HCT116 (cell line): ENCODE measurements at regions not wholly inside any gene's neighbourhood (a gene's known extent, or its start where the extent isn't known, plus 50 kb on each side); places are given as distances from the start of the nearest gene placed in this dataset.
A peak's percentile ranks its signal among the peaks of the same experiment; 100 is the strongest.

Experiments
- ATAC-seq: fragments of 200-7000 bp; cut with Tn5 transposase; 2 replicates; pipeline ENCODE4 v1.9.1; 2020; ENCODE audit warnings: mild to moderate bottlenecking, moderate library complexity
- BruUV-seq: library from RNA; stranded (reverse); fragments of 400-500 nt; replicated peaks from 2 replicates; lab custom pipeline; 2021; lab: Mats Ljungman, UMichigan
- CTCF ChIA-PET: fragments of 300-600 bp; sonication (Branson Sonifier 250); formaldehyde crosslinking; loops from one replicate; lab custom pipeline; 2021; ENCODE audit warnings: antibody characterized with exemption; lab: Charles Lee
- POLR2A ChIA-PET: fragments of 300-600, 350-600 bp; sonication (Branson Sonifier 250); formaldehyde crosslinking; loops from one replicate; lab custom pipeline; 2021; ENCODE audit warnings: antibody characterized with exemption; lab: Charles Lee
- RAD21 ChIA-PET, 2 experiments: fragments of 300-600 bp; sonication (Branson Sonifier 250); formaldehyde crosslinking; loops; one replicate each; lab custom pipeline; 2023; ENCODE audit warnings: low total read pairs in 2 of 2; ENCODE audit not compliant: uncharacterized antibody in 2 of 2, unreplicated experiment in 2 of 2, low non-redundant PET in 1 of 2; lab: Charles Lee
- DNase-seq: peaks from one replicate; pipeline ENCODE4 v3.0.0-alpha.2; 2010; ENCODE audit warnings: low read depth, low spot score
- H2AFZ ChIP-seq: fragments of 200-600 bp; shearing (Covaris generic), sonication (generic); 2 replicates; pipeline ENCODE4 v1.6.1; 2017; ENCODE audit warnings: low read depth, mixed run types, mixed read lengths, antibody characterized with exemption, low read length; ENCODE audit not compliant: poor library complexity, severe bottlenecking
- H3K27ac ChIP-seq: 2 replicates; pipeline ENCODE4 v1.5.1; 2012; ENCODE audit warnings: low read depth, low read length
- H3K27me3 ChIP-seq: fragments of 200-600 bp; sonication (generic); 2 replicates; pipeline ENCODE4 v1.6.1; 2016; ENCODE audit warnings: mixed run types, low read length, mixed read lengths; ENCODE audit not compliant: insufficient read depth
- H3K36me3 ChIP-seq, 2 experiments: fragments of 200-500 bp in 1 of 2; fragments of 200-600 bp in 1 of 2; sonication (Bioruptor generic) in 1 of 2; sonication (generic) in 1 of 2; 2 replicates each; pipeline versions ENCODE4 v1.5.1 to v1.6.1; 2014 to 2016; ENCODE audit warnings: low read length in 2 of 2, inconsistent platforms in 1 of 2, mixed read lengths in 1 of 2, mixed run types in 1 of 2; ENCODE audit not compliant: insufficient read depth in 2 of 2, control insufficient read depth in 1 of 2
- H3K4me1 ChIP-seq, 2 experiments: fragments of 200-600 bp in 1 of 2; sonication (generic) in 1 of 2; 2 replicates each; pipeline versions ENCODE4 v1.5.1 to v1.6.1; 2012 to 2017; ENCODE audit warnings: low read length in 2 of 2, inconsistent platforms in 1 of 2, mild to moderate bottlenecking in 1 of 2, mixed read lengths in 1 of 2, mixed run types in 1 of 2, moderate library complexity in 1 of 2; ENCODE audit not compliant: insufficient read depth in 2 of 2, control insufficient read depth in 1 of 2
- H3K4me2 ChIP-seq: fragments of 200-600 bp; sonication (generic); 2 replicates; pipeline ENCODE4 v1.6.1; 2017; ENCODE audit warnings: mixed run types, low read length, mixed read lengths
- H3K4me3 ChIP-seq, 2 experiments: fragments of 200-600 bp in 1 of 2; sonication (generic) in 1 of 2; replicated peaks in 1 of 2; 2 replicates each; pipeline ENCODE4 v1.5.1; 2011 to 2016; ENCODE audit warnings: low read length in 2 of 2, control low read depth in 1 of 2, low read depth in 1 of 2, mild to moderate bottlenecking in 1 of 2, mixed read lengths in 1 of 2, mixed run types in 1 of 2
- H3K79me2 ChIP-seq: fragments of 200-600 bp; sonication (generic); 2 replicates; pipeline ENCODE4 v1.6.1; 2017; ENCODE audit warnings: mild to moderate bottlenecking, mixed run types, low read length, moderate library complexity, mixed read lengths; ENCODE audit not compliant: insufficient read depth
- H3K9ac ChIP-seq: fragments of 200-600 bp; sonication (generic); 2 replicates; pipeline ENCODE4 v1.6.1; 2016; ENCODE audit warnings: low read length, mixed read lengths
- H3K9me2 ChIP-seq: fragments of 200-600 bp; sonication (generic), shearing (Covaris generic); 2 replicates; pipeline ENCODE4 v1.6.1; 2017; ENCODE audit warnings: mixed run types, mild to moderate bottlenecking, moderate library complexity; ENCODE audit not compliant: insufficient read depth
- H3K9me3 ChIP-seq, 2 experiments: fragments of 200-500 bp in 1 of 2; fragments of 200-600 bp in 1 of 2; sonication (Bioruptor generic) in 1 of 2; sonication (generic) in 1 of 2; 2 replicates each; pipeline ENCODE4 v1.6.1; 2014 to 2017; ENCODE audit warnings: low read length in 2 of 2, mixed read lengths in 2 of 2, inconsistent platforms in 1 of 2, low read depth in 1 of 2, mild to moderate bottlenecking in 1 of 2, mixed run types in 1 of 2, moderate library complexity in 1 of 2; ENCODE audit not compliant: control insufficient read depth in 1 of 2, insufficient read depth in 1 of 2
- H4K20me1 ChIP-seq: fragments of 200-600 bp; sonication (generic), shearing (Covaris generic); 2 replicates; pipeline ENCODE4 v1.6.1; 2017; ENCODE audit warnings: mixed run types, mild to moderate bottlenecking, moderate library complexity; ENCODE audit not compliant: insufficient read depth
- CBX3 ChIP-seq: IDR thresholded peaks from 2 replicates; pipeline ENCODE4 v1.6.1; 2012; ENCODE audit warnings: low read depth
- EGR1 ChIP-seq: IDR thresholded peaks from 2 replicates; pipeline ENCODE4 v1.6.1; 2012; ENCODE audit warnings: low read depth
- FOSL1 ChIP-seq: IDR thresholded peaks from 2 replicates; pipeline ENCODE4 v1.6.1; 2012; ENCODE audit warnings: low read depth
- JUND ChIP-seq: IDR thresholded peaks from 2 replicates; pipeline ENCODE4 v1.6.1; 2012
- POLR2A ChIP-seq: IDR thresholded peaks from 2 replicates; pipeline ENCODE4 v1.7.0; 2011; ENCODE audit warnings: borderline replicate concordance; ENCODE audit not compliant: insufficient read depth, insufficient read length; ENCODE audit errors: extremely low read depth
- POLR2AphosphoS5 ChIP-seq: IDR thresholded peaks from 2 replicates; pipeline ENCODE4 v1.6.1; 2011; ENCODE audit warnings: mild to moderate bottlenecking, low read depth, low read length, moderate library complexity
- RAD21 ChIP-seq: IDR thresholded peaks from 2 replicates; pipeline ENCODE4 v1.6.1; 2012; ENCODE audit warnings: low read depth, mild to moderate bottlenecking
- SP1 ChIP-seq: IDR thresholded peaks from 2 replicates; pipeline ENCODE4 v1.6.1; 2012; ENCODE audit warnings: low read depth
- SRF ChIP-seq: IDR thresholded peaks from 2 replicates; pipeline ENCODE4 v1.6.1; 2012; ENCODE audit warnings: low read depth
- YY1 ChIP-seq: IDR thresholded peaks from 2 replicates; pipeline ENCODE4 v1.6.1; 2011; ENCODE audit warnings: low read length, low read depth, moderate library complexity, mild to moderate bottlenecking; ENCODE audit not compliant: insufficient replicate concordance; ENCODE audit errors: extremely low read depth
- ZFX ChIP-seq: fragments of 450-650 bp; IDR thresholded peaks from 2 replicates; pipeline ENCODE4 v1.6.1; 2017
- ZNF274 ChIP-seq: fragments of 200-500 bp; sonication (Bioruptor generic); IDR thresholded peaks from 2 replicates; pipeline ENCODE4 v1.6.1; 2014; ENCODE audit warnings: mild to moderate bottlenecking, low read depth, low read length, inconsistent platforms
- intact Hi-C: fragments of 100-400 bp; cut with micrococcal nuclease; formaldehyde crosslinking; loops from 2 replicates; pipeline ENCODE4 v1.10.0; 2022
- TF ChIP-seq, protein P1 (sequence below), 3 experiments: fragments of 200-600 bp in 1 of 3; sonication (generic) in 1 of 3; IDR thresholded peaks in 2 of 3; conservative IDR thresholded peaks in 1 of 3; 2 replicates each; pipeline ENCODE4 v1.5.1; 2012 to 2017; ENCODE audit warnings: low read depth in 2 of 3, low read length in 2 of 3, antibody characterized with exemption in 1 of 3, borderline replicate concordance in 1 of 3, control low read depth in 1 of 3, mild to moderate bottlenecking in 1 of 3, mixed read lengths in 1 of 3, mixed run types in 1 of 3, moderate library complexity in 1 of 3; ENCODE audit not compliant: insufficient read depth in 1 of 3
- TF ChIP-seq, protein P2 (sequence below): IDR thresholded peaks from 2 replicates; pipeline ENCODE4 v1.6.1; 2012

DNA sequence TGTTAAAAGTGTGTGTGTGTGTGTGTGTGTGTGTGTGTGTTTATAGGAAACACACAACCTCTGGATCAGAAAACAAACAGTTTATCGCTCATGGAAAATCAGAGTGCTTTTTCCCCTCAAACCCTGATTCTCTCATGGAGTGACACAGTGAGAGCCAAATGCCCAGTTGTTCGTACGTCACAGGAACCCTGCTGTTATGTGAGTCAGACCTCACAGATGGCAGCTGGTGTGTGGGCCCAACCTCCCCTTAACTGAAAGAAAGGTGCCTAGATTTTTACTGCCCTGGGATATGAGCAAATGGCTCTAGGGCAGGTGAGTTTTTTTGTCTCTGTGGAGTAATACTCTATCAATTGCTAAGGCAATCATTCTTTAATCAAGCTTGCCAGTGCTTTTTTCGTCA lies 1788.1 kb downstream of the BRINP3 start:
- ChIA-PET CTCF (no interaction called here), POLR2A (no interaction called here), RAD21 (no interaction called here)
- no peaks in the 10 kb centered on the region for H3K79me2 ChIP-seq
- H3K4me3 ChIP-seq, result no peak overlapping the region
- intact Hi-C loops, result no loop called here
- peak overlapping the region; percentile 46 for H3K4me2 ChIP-seq
- no peak overlapping the region for H3K27ac ChIP-seq
- peak; percentile 72 for ATAC-seq
- no TSS peak for BruUV-seq
- no peaks in the 10 kb centered on the region for H3K27me3 ChIP-seq
- peak; percentile 51 for DNase-seq
- H3K9me2 ChIP-seq, result no peaks in the 10 kb centered on the region; the same call in 1 of the 2 replicates
- no peaks in the 10 kb centered on the region for H4K20me1 ChIP-seq
- H3K9ac ChIP-seq, result no peak overlapping the region
- TF ChIP-seq, protein P1, sequence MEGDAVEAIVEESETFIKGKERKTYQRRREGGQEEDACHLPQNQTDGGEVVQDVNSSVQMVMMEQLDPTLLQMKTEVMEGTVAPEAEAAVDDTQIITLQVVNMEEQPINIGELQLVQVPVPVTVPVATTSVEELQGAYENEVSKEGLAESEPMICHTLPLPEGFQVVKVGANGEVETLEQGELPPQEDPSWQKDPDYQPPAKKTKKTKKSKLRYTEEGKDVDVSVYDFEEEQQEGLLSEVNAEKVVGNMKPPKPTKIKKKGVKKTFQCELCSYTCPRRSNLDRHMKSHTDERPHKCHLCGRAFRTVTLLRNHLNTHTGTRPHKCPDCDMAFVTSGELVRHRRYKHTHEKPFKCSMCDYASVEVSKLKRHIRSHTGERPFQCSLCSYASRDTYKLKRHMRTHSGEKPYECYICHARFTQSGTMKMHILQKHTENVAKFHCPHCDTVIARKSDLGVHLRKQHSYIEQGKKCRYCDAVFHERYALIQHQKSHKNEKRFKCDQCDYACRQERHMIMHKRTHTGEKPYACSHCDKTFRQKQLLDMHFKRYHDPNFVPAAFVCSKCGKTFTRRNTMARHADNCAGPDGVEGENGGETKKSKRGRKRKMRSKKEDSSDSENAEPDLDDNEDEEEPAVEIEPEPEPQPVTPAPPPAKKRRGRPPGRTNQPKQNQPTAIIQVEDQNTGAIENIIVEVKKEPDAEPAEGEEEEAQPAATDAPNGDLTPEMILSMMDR (IDR thresholded peaks at IDR 0.05 in 2 of 3, conservative IDR thresholded peaks at IDR 0.05 in 1 of 3; ENCODE audit: borderline replicate concordance in 1 of 3, insufficient read depth in 1 of 3, low read depth in 2 of 3, low read length in 2 of 3), result no peak
- TF ChIP-seq ZFX (no peak), EGR1 (no peak), ZNF274 (no peak), RAD21 (no peak), SRF (no peak), SP1 (0 out of 2 replicates have a peak, but pooled peaks have one; percentile 15), FOSL1 (peak; percentile 38; the same call in 1 of the 2 replicates), YY1 (no peak), POLR2A (no peak), JUND (0 out of 2 replicates have a peak, but pooled peaks have one; percentile 9), POLR2AphosphoS5 (no peak), CBX3 (0 out of 2 replicates have a peak, but pooled peaks have one; percentile 35)
- TF ChIP-seq, protein P2, sequence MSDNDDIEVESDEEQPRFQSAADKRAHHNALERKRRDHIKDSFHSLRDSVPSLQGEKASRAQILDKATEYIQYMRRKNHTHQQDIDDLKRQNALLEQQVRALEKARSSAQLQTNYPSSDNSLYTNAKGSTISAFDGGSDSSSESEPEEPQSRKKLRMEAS, result no peak
- H3K4me1 ChIP-seq, result peaks cover 0 to 10% of the 10 kb centered on the region in 2 experiments; a peak in 2 of 4 replicates
- H3K36me3 ChIP-seq, result no peaks in the 10 kb centered on the region
- H2AFZ ChIP-seq, result peak overlapping the region; percentile 44
- H3K9me3 ChIP-seq, result no peaks in the 10 kb centered on the region
